ENCODE measurements at regions not wholly inside any gene's neighbourhood (a gene's known extent, or its start where the extent isn't known, plus 50 kb on each side); places are given as distances from the start of the nearest gene placed in this dataset.

DNA sequence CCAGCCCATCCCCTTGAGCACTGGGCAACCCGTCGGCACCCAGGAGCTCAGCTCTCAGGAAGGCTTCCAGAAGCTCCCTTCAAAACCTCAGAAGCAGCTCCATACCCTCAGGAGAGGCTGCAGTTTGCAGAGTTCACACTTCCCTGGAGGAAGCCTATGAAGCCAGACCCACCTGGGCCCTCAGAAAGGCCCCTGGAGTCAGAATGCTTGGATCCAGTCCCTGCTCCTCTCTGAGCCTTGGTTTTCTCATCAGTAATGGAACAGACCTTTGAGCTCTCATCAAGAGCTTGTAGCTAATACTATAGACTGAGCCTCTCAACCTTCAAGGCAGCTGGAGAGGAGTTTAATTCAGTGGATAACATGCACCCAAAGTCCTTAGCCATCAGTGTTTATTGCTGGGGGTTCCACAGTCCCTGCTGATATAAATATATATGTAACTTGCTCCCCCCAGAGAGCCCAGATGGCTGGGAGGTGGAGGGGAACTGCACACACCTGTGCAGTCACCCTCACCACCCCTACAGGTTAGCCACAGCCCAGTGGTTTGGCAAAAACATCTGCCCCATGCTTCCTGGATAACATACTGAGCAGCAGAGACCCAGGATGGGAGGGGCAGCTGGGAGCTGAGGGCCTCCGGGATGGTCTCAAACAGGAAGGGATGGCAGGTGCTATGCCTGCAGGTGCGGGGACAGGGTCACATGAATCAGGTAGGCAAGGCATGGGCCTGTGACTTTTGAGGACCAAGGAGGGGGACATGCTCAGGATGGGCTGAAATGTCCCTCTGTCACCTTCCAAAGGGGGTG is 120.1 kb downstream of the SNX5 start (continued):
- TF ChIP-seq, protein P1, sequence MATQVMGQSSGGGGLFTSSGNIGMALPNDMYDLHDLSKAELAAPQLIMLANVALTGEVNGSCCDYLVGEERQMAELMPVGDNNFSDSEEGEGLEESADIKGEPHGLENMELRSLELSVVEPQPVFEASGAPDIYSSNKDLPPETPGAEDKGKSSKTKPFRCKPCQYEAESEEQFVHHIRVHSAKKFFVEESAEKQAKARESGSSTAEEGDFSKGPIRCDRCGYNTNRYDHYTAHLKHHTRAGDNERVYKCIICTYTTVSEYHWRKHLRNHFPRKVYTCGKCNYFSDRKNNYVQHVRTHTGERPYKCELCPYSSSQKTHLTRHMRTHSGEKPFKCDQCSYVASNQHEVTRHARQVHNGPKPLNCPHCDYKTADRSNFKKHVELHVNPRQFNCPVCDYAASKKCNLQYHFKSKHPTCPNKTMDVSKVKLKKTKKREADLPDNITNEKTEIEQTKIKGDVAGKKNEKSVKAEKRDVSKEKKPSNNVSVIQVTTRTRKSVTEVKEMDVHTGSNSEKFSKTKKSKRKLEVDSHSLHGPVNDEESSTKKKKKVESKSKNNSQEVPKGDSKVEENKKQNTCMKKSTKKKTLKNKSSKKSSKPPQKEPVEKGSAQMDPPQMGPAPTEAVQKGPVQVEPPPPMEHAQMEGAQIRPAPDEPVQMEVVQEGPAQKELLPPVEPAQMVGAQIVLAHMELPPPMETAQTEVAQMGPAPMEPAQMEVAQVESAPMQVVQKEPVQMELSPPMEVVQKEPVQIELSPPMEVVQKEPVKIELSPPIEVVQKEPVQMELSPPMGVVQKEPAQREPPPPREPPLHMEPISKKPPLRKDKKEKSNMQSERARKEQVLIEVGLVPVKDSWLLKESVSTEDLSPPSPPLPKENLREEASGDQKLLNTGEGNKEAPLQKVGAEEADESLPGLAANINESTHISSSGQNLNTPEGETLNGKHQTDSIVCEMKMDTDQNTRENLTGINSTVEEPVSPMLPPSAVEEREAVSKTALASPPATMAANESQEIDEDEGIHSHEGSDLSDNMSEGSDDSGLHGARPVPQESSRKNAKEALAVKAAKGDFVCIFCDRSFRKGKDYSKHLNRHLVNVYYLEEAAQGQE (IDR thresholded peaks at IDR 0.05; ENCODE audit: low read depth): no peak
- no peak for TF ChIP-seq SIN3A (IDR thresholded peaks at IDR 0.05; ENCODE audit: low read depth)
- TF ChIP-seq JUND (IDR thresholded peaks at IDR 0.05): no peak

- H3K4me2 ChIP-seq (ENCODE audit: low read length): peak overlapping the region; percentile 54
- CTCF ChIA-PET: no interaction called here
- DNase-seq (ENCODE audit: low read depth, low spot score) (no peak), ATAC-seq (no peak)
- H3K9ac ChIP-seq (ENCODE audit: low read length): no peak overlapping the region
- 0 out of 4 replicates have a peak, but pooled peaks cover 0 to 3% of the 10 kb centered on the region in 2 experiments for H3K36me3 ChIP-seq (ENCODE audit: control insufficient read depth in 1 of 2, insufficient read depth in 2 of 2, low read length in 2 of 2)
- no peak overlapping the region; the same call in 1 of the 2 replicates for H3K27ac ChIP-seq (ENCODE audit: low read depth, low read length)
- H3K4me1 ChIP-seq (ENCODE audit: control insufficient read depth in 1 of 2, insufficient read depth in 2 of 2, low read length in 2 of 2): peaks cover 81 to 88% of the 10 kb centered on the region in 2 experiments
- no peaks in the 10 kb centered on the region for H3K9me2 ChIP-seq (ENCODE audit: insufficient read depth)
- H3K27me3 ChIP-seq (ENCODE audit: insufficient read depth, low read length): no peaks in the 10 kb centered on the region
- H3K9me3 ChIP-seq (ENCODE audit: control insufficient read depth in 1 of 2, insufficient read depth in 1 of 2, low read depth in 1 of 2, low read length in 2 of 2): peaks cover 0 to 2% of the 10 kb centered on the region in 2 experiments; a peak in 1 of 4 replicates
- BruUV-seq (replicated peaks): no TSS peak
- TF ChIP-seq CEBPB (IDR thresholded peaks at IDR 0.05; ENCODE audit: low read depth) (no peak), RAD21 (IDR thresholded peaks at IDR 0.05; ENCODE audit: low read depth) (no peak), SIN3A (IDR thresholded peaks at IDR 0.05; ENCODE audit: low read depth) (no peak), POLR2AphosphoS5 (IDR thresholded peaks at IDR 0.05; ENCODE audit: low read depth, low read length) (no peak), SP1 (IDR thresholded peaks at IDR 0.05; ENCODE audit: low read depth) (no peak), CBX3 (IDR thresholded peaks at IDR 0.05; ENCODE audit: low read depth) (no peak), ZFX (IDR thresholded peaks at IDR 0.05) (no peak), FOSL1 (IDR thresholded peaks at IDR 0.05; ENCODE audit: low read depth) (no peak), ATF3 (IDR thresholded peaks at IDR 0.05) (no peak), JUND (IDR thresholded peaks at IDR 0.05) (no peak)
- TF ChIP-seq, protein P1 (IDR thresholded peaks at IDR 0.05; ENCODE audit: low read depth): no peak
- TF ChIP-seq, protein P2, sequence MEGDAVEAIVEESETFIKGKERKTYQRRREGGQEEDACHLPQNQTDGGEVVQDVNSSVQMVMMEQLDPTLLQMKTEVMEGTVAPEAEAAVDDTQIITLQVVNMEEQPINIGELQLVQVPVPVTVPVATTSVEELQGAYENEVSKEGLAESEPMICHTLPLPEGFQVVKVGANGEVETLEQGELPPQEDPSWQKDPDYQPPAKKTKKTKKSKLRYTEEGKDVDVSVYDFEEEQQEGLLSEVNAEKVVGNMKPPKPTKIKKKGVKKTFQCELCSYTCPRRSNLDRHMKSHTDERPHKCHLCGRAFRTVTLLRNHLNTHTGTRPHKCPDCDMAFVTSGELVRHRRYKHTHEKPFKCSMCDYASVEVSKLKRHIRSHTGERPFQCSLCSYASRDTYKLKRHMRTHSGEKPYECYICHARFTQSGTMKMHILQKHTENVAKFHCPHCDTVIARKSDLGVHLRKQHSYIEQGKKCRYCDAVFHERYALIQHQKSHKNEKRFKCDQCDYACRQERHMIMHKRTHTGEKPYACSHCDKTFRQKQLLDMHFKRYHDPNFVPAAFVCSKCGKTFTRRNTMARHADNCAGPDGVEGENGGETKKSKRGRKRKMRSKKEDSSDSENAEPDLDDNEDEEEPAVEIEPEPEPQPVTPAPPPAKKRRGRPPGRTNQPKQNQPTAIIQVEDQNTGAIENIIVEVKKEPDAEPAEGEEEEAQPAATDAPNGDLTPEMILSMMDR (IDR thresholded peaks at IDR 0.05 in 2 of 3, conservative IDR thresholded peaks at IDR 0.05 in 1 of 3; ENCODE audit: borderline replicate concordance in 1 of 3, insufficient read depth in 1 of 3, low read depth in 2 of 3, low read length in 2 of 3): no peak
- 0 out of 2 replicates have a peak, but pooled peaks cover 4% of the 10 kb centered on the region for H3K79me2 ChIP-seq (ENCODE audit: insufficient read depth, low read length)
- POLR2A ChIA-PET: no interaction called here
- RAD21 ChIA-PET (ENCODE audit: low non-redundant PET in 1 of 2, low total read pairs in 2 of 2, uncharacterized antibody in 2 of 2, unreplicated experiment in 2 of 2): no interaction called here
- no peaks in the 10 kb centered on the region for H4K20me1 ChIP-seq (ENCODE audit: insufficient read depth)
- no peak overlapping the region; a peak in 1 of 4 replicates for H3K4me3 ChIP-seq (replicated peaks in 1 of 2; ENCODE audit: low read depth in 1 of 2, low read length in 2 of 2)
- H2AFZ ChIP-seq (ENCODE audit: low read depth, low read length, poor library complexity, severe bottlenecking): no peak overlapping the region
- intact Hi-C loops (cut with micrococcal nuclease): no loop called here
Observed at GRCh38 chr20:17845701-17846475, 122.7 kb downstream of the SNX5 start.

All from HCT116 (cell line).